Activated CD4-positive, CD25-positive, alpha-beta regulatory T cell treated with anti-CD3 and anti-CD28 coated beads, Interleukin-2, amount 50 U/mL, for 24 hours (primary cell): ENCODE measurements at regions not wholly inside any gene's neighbourhood (a gene's known extent, or its start where the extent isn't known, plus 50 kb on each side); places are given as distances from the start of the nearest gene placed in this dataset.
"Not testable (repeated sequence)": the region's sequence is repeated elsewhere in the genome, so short reads cannot be mapped to it uniquely, and the experiment has no call there.

Source experiments
- ATAC-seq, 2 donors: fragments of 150-1000 bp; cut with Tn5 transposase; one replicate each; pipeline ENCODE4 v1.10.0; 2021; ENCODE audit warnings: mild to moderate bottlenecking in 1 of 2, moderate library complexity in 1 of 2

DNA sequence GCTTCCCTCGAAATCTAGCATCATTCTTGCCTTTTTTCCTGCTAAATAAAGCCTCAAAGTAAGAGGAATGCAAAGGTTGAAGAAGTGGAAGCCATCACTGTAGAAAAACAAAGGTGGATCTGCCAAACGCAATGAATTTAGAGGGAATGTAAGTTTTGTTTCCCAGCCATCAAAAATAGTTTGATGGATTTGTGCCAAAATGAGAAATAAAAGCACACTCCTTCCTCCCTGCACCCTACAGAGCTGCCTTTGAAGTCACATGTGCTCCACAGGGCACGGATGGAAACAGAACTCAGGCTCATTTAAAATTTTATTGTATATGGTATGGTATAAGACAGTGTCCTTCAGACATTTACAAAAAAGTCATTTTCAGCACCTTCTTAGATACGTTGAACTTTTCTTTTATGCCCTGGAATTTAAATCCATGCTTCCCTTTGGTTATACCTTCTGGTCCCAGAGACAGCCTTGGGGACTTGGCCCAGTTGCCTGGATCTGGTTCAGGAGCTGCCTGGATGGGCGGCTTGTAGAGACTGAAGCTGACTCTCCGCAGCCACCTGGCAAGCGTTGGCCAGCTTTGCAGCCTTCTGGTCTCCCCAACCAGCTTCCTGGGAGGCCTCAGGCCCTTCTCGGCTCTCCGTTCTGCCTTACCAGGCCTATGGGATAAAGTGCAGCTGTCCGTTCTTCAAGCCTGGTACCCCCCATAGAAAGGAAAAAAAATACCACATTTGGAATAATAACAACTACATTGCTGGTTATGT, 228.5 kb upstream of the NEBL start:
- ATAC-seq = no peak

DNA sequence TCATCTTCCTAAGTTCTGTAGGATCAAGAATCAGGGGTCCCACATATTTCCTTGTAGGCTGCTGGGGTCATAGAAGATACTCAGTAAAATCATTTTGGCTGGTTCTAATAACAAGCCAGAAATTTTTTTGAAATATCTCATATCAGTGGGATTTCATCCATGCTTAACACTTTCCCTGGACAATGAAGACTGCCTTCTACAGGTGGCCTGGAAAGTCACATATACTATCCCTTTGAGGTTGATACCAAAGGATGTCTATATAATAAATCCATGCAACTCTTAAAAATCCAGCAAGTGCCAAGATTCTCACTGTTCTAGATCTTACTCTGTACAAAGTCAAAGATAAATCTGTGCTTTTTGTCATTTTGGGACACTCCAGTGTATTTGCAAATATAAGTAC, 225.8 kb upstream of the NEBL start:
- ATAC-seq = no peak

DNA sequence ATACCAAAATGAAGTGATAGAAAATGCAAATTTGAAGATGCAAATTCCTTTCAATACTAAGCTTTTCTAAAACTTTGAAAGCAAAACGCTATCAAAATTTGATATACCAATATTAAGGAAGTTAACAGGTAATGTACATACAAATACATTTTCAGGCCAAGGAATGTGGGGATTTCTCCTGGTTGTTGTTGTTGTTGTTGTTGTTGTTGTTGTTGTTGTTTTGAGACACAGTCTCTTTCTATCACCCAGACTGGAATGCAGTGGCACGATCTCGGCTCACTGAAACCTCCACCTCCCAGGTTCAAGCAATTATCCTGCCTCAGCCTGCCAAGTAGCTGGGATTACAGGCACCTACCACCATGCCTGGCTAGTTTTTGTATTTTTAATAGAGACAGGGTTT, 224.7 kb upstream of the NEBL start:
- ATAC-seq = not testable (repeated sequence)

DNA sequence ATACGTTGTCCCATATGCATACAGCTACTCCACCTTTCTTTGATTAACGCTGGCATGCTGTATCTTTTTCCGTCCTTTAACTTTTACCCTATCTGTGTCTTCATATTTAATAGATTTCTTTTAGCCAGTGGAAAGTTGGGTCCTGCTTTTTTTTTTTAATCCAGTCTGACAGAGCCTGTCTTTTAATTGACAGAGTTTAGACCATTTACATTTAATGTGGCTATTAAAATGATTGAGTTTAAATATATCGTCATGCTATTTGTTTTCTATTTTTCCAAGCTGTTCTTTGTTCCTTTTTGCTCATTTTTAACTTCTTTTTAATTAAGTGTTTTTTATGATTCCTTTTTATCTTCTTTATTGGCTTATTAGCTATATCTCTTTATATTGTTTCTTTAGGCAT, 217.6 kb upstream of the NEBL start:
- ATAC-seq = no peak

DNA sequence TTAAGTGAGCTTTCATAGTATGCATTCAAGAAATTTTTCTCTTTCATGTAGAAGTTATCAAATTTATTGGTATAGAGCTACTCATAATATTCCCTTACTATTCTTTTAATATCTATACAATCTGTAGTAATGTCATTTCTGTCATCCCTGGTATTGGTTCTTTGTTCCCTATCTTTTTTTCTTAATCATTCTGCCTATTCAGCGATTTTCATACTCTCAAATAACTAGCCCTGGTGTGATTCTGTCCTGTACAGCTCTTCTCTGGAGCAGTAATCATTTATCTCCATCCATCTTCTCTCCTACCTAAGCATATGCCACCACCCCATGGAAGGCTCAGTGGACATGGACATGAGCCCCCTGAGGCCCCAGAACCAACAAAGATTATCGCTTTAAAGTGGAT, 213.2 kb upstream of the NEBL start:
- ATAC-seq = no peak

DNA sequence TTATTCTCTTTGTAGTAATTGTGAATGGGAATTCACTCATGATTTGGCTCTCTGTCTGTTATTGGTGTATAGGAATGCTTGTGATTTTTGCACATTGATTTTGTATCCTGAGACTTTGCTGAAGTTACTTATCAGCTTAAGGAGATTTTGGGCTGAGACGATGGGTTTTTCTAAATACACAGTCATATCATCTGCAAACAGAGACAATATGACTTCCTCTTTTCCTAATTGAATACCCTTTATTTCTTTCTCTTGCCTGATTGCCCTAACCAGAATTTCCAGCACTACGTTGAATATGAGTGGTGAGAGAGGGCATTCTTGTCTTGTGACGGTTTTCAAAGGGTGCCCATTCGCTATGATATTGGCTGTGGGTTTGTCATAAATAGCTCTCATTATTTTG, 209.8 kb upstream of the NEBL start:
- not testable (repeated sequence) for ATAC-seq

DNA sequence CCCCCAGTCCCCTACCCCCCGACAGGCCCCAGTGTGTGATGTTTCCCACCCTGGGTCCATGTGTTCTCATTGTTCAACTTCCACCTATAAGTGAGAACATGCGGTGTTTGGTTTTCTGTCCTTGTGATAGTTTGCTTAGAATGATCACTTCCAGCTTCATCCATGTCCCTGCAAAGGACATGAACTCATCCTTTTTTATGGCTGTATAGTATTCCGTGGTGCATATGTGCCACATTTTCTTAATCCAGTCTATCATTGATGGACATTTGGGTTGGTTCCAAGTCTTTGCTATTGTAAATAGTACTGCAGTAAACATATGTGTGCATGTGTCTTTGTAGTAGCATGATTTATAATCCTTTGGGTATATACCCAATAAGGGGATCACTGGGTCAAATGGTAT, 208.2 kb upstream of the NEBL start:
- ATAC-seq = not testable (repeated sequence)

DNA sequence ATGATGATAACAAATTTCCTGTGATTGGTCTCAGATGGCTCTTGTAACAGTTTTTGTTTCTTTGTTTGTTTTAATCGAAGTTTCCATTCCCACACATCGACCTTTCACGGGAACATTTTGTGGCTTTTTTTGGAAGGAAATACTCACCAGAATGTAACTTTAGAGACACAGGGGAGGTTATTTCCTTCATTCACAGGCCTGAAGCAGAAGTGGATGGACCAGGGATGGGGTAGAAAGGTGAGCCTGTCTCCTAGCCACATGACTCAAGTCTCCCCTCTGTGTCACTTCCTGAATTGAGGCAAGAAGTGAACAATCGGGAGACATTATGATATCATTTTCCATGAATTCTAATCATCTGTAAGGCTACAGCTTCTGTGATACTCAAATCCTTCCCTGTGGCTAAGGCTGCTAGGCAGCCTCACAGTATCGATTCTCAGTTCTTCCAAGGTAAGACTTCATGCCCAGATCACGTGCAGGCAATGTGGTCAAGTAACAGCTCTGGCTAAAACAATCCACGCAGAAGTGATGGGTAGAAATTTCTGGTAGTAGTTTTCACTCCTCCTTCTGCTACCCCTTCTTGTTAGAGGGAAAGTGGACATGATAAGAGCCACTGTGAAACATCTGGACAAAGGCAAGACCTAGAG, 203.9 kb upstream of the NEBL start:
- ATAC-seq = peak; percentile 77 to 83

DNA sequence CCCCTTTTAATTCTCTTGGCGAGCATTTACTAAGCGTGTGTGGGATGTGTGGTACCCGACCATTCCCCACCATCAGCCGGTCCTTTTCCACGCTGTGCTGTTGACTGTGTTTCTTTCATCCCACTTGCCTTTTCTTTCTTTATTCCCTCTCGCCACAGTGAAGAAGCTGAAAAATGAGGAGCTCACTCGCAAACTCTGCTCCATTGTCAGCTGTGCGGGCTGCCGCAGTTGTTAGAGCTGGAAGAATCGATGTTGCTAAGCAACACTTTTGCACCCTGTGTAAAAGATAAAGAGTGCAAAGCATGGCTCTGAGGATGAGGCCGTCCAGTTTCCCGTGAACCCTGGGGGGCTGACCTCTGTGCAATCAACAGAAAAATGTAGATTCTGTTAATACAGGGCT, 203.1 kb upstream of the NEBL start:
- ATAC-seq = no peak

DNA sequence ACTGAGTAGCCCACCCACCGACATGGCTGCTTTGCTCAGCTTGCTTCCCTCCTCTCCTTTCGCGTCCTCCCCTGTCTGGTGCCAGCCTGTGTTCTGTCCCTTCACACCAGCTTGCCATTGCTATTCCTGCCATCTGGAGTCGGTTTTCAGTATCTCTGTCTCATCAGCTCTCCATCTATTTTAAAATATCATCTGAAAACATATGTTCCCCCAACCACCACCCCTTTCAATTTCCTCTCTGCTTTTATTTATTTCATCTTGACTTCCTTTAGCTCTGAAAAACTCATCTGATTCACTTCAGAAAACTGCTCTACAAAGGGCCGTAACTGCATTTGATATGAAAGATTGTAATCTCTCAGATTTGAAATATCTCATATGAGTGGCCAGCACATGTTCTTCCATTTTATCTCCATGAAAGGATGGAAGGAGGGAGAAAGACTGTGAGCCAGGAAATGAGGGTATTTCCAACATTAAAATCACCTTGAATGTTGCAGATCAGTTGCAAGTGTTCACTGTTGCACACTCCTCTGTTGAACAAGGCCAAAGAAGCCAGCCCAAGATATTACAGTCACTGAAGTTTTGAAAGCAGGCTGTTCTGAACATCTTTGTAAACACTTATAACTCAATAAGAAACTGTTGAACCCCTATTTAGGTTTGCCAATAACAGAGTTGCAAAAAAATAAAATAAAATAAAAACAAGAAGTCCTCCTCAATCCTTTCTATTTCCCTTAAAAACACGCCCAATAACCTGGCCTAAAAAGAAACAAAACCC, 202.4 kb upstream of the NEBL start:
- ATAC-seq = no peak

DNA sequence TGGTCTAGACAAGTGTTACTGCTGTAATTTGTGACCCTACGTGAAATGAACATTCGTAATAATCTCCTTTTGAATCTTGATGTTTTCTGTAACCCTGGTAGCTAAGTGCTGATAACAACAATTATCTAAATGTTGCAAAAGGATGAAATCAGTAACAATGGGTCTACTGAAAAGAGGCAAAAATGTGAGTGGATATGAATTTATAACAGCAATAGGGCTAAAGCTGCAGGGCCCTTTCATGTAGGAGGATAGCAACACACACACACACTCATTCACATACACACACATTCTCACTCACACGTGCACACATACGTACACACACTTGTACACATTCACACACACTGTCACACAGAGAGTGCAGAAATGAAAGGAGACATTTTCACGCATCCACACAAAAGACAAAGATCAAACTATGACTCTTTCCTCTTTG, 200.8 kb upstream of the NEBL start:
- no peak for ATAC-seq

DNA sequence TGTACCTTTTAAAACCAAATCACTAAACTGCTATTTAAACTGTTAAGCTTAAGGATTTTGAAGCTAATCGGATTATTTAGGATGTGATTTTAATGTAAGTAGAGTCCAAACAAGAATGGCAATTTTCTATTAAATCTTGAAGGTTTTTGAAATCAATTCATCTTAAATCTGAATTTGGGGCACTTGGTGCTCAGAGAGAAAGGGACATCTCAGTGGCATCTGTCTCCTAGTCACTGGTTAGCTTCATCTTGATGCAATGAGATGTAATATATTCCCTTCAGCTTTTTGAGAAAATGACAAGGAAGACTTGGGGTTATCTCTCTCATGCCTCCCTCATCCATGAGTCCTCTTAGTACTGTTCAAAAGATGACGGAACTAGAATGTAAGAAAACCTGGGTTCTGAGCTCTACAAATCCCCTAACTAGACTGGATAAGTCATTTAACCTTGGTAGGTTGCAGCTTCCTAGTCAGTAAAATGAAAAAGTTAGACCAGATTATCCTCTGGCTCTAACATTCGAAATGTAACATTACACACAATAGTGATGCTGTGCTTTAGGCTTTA, 198.5 kb upstream of the NEBL start:
- ATAC-seq = no peak

DNA sequence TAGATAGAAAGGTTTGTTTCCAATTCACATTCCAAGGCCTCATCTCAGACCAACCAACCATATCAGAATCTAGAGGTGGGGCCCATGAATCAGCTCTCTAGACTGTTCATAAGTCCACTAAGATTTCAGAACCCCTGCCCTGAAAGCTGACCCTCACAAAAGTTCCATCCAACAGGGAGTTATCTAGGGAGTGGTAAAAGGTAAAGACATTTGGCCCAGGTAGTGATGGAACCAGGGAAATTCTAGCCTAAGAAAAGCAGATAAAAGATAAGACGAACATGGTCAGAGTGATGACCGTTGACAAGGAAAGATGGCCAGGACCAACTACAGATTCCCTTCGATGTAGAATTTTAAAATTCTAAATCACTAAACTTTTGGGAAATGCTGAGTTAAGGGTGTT, 198.0 kb upstream of the NEBL start:
- ATAC-seq = no peak

DNA sequence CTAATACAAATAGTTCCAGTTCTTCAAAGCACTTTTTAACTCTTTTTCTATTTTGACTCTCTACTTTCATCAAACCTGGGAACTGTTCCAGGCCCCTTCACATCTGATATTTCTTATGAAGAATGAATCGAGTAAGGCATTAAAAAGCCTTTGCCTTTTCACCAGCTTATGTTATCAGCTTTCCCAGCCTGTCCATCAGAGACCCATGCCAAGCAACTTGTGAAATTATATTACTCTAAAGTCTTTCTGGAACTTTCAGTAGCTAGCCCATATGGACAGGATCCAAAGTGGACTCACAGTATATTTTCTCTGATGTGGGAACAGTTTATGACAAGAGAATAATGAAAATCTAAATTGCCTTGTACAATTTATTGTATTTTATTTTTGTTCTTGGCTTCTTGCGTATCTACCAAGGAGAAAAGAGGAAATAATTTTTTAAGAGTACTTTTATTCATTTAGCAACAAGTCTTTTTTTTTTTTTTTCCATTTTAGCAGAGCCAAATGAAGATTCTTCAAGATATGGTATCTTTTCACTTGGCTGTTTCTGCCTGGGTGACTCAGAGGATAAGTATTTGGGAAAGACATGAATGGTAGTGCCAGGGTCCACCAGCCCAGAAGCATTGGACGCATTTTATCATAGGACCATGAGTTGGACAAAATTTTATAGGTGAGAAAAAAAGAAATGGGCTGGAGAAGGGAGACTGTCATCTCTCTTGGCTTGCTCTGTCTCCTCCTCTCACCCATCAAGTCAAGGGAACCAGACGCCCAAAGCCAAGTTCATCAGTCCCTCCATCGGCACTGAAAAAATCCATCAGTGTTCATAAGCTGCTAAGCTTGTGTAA, 195.8 kb upstream of the NEBL start:
- ATAC-seq = no peak

DNA sequence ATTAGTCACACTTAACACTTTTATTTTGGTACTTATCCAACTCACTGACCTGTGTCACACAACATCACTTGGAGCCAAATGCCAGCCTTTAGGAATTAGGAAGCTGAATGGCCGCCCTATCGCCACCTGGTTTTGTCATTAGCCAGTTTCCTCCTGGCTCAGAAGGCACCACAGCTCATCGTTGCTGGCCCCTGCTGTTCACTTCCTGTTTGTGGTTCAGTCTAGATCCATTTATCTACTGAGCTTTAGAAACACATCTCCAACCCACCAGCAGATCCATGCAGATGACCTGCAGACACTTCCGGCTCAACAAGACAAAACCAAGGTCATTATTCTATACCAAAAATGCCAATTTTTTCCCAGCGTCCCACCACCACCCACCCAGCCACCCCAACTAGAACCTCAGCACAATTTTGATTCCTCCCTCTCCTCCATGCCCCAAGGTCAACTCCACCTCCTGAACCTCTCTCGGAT, 193.5 kb upstream of the NEBL start:
- no peak for ATAC-seq

DNA sequence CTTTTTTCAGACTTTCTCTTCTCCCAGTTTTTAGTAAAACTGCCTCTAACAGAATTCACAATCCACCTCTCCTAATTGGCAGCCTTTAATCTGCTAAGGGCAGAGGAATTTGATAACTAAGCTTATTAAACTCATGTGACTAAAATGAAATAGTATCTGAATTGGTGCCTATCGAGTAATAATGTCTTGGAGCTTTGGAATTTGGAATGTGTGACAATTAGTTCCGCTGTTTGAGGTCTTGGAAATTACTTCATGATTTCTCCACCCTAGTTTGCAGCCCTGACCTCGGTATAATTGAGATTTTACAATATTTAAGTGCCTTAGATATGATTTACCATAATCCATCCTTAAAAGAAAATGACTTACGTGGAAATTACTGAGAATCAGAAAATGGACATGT, 190.4 kb upstream of the NEBL start:
- no peak for ATAC-seq

DNA sequence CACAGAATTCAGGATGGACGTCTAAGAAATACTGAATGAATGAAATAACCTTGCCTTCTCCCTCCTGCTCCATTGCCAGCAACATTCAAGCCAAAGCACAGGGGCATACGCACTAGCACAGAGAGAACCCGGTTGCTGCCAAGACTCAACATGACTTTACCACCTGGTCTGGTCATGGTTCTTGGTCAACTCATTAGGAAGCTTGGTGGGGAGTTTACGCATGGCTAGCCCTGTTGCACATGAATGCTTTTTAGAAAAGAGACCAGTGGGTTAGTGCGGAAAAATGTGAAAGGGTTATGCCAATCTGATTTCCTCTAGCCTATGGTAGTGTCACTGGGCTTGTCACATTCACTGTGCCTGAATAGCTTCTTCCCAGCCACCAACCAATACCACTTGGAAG, 187.6 kb upstream of the NEBL start:
- no peak for ATAC-seq

DNA sequence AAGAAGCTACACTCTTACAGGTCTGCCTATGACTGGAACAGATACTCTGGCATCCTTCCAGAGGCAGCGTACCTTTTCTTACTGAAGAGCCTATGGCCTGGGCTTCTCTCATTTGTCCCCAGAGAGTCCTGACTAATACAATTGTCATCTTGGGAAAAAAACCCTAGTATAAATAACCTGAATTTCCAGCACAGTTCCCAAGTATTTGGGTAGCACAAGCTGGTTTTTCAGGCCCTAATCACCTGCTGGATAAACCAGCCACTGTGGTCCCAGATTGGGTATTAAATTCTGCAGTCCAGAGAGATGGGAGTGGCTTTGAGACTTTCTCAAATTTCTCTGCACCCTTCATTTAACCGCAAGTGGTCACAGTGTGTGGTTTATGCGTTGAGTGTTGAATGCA, 186.8 kb upstream of the NEBL start:
- ATAC-seq = no peak

DNA sequence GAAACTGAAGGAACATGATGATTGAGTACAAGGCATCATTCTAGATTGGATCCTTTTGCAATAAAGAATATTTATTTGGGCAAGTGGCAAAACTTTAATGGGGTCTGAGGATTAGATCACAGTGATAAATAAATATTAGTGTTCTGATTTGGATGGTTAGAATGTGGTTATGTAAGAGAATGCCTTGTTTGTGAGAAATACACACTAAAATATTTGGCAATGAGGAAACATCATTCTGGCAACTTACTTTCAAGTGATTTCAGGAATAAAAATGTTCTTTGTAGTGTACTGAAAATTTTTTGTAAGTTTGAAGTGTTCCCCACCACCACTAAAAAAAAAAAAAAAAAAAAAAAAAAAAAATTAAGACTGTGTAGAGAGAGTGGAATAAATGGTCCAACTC, 185.1 kb upstream of the NEBL start:
- no peak for ATAC-seq

DNA sequence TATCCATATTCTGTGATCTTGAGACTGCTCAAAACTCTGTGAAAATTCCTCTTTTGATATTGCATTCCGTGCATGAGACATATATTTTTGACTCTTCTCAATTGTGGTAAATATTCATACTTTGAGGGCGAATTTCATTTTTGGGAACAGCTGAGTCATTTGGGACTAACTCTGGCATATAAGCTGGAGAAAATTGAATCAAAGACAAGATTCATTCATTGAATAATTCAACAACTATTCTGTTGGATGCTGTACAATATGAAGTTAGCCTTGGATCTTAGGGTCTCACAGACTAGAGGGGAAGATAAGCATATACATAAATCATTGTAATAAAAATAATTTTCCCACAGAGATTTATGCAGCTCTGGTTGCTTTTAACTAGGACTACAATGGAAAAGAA, 183.2 kb upstream of the NEBL start:
- no peak for ATAC-seq

DNA sequence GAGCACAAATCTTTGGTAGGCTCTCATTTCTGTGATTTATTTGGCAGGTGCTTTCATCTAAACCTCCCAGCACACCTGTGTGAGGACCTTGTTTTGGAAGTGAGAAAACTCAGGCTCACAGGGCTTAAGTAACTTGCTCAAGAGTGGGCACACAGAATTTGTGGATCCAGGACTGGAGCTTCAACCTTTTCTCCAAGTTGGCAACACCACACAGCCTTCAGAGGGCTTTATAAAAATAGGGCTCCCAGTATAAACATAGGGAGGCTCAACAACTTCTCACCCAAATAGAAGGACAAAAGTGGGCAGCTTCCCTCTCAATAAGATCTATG, 182.2 kb upstream of the NEBL start:
- no peak for ATAC-seq
